ENCODE measurements at regions not wholly inside any gene's neighbourhood (a gene's known extent, or its start where the extent isn't known, plus 50 kb on each side); places are given as distances from the start of the nearest gene placed in this dataset.

- no peak for TF ChIP-seq CTCF (IDR thresholded peaks at IDR 0.05)
- TF ChIP-seq EP300 (IDR thresholded peaks at IDR 0.05; ENCODE audit: low read depth): no peak
These were observed 95.7 kb upstream of the JAZF1 start for GRCh38 chr7:28276298-28276697.

Data from transverse colon (tissue), 3 donors.